Activated CD4-positive, alpha-beta T cell treated with anti-CD3 and anti-CD28 coated beads, Interleukin-2, amount 50 U/mL, for 48 hours (primary cell): ENCODE measurements at regions not wholly inside any gene's neighbourhood (a gene's known extent, or its start where the extent isn't known, plus 50 kb on each side); places are given as distances from the start of the nearest gene placed in this dataset.
"Not testable (repeated sequence)": the region's sequence is repeated elsewhere in the genome, so short reads cannot be mapped to it uniquely, and the experiment has no call there.

Experiments used
- DNase-seq, 2 experiments: peaks; one replicate each; pipeline ENCODE4 v3.0.0-alpha.2; 2020

DNA sequence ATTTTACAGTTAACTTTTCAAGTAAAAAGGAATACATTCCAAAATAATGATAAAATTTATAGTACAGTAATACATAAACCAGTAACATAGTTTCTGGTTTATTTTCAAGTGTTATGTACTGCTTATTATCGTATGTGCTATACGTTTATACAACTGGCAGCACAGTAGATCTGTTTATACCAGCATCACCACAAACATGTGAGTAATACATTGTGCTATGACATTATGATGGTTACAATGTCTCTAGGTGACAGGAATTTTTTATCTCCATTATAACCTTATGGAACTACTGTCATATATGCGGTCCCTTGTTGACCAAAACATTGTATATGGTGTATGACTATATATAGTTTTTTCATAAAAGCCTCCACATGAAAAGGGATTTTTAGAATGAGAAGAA, 256.9 kb downstream of the ANKRD50 start:
- no peak for DNase-seq

DNA sequence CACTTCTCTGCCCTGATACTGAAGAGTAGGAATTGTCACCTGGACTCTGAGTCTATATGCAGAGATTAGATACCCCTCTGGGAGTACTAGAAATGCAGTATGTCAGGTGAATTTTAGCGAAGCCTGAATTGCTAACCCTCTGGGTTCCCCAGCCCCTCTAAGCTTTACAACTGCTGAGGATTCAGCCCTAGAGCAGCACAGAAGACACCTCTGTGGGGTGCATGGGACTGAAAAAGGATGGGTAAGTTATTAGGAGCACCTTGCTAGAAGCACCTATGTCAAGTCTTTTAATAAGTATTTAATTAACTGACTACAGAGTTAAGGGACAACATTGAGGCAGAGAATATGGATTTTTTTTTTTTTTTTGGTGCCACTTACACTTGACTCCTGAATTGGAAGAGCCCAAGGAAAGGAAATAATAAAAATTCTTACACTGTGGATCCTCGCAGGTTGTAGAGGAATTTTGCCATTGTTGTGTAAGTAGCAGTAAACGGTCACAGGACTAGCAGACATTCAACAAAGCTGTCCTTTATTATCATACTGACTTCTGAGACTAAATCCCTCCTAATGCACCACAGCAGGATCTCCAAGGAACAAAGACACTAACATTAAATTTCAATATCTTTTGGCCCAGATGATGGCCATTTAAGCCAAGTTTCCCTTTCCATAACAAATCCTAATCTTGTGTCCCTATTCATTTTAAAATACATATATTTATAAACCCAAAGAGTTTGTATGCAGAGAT, 253.2 kb downstream of the ANKRD50 start:
- DNase-seq, result no peak

DNA sequence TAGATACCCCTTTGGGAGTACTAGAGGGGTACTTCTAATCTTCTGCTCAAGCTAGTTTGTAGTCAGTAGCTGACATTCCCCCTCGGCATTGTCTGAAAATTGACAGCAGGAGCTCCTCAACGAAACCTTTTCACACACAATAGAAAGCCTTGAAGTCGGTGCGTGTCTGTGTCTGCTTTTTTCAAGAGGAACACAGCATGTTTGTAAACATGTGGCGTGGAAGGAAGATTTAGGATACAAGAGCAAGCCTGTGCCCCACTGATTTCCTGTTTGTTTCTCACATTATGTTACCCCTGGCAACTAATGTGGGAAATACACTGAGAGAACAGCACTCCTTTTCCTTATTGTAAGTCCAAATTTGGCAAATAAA, 252.6 kb downstream of the ANKRD50 start:
- no peak for DNase-seq

DNA sequence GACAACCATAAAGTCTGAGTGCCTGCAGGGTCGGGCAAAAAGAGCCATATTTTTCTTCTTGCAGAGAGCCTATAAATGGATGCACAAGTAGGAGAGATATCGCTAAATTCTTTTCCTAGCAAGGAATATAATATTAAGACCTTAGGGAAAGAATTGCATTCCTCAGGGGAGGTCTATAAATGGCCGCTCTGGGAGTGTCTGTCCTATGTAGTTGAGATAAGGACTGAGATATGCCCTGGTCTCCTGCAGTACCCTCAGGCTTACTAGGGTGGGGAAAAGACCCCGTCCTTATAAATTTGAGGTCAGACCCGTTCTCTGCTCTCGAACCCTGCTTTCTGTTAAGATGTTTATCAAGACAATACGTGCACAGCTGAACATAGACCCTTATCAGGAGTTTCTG, 250.9 kb downstream of the ANKRD50 start:
- DNase-seq, result not testable (repeated sequence)

DNA sequence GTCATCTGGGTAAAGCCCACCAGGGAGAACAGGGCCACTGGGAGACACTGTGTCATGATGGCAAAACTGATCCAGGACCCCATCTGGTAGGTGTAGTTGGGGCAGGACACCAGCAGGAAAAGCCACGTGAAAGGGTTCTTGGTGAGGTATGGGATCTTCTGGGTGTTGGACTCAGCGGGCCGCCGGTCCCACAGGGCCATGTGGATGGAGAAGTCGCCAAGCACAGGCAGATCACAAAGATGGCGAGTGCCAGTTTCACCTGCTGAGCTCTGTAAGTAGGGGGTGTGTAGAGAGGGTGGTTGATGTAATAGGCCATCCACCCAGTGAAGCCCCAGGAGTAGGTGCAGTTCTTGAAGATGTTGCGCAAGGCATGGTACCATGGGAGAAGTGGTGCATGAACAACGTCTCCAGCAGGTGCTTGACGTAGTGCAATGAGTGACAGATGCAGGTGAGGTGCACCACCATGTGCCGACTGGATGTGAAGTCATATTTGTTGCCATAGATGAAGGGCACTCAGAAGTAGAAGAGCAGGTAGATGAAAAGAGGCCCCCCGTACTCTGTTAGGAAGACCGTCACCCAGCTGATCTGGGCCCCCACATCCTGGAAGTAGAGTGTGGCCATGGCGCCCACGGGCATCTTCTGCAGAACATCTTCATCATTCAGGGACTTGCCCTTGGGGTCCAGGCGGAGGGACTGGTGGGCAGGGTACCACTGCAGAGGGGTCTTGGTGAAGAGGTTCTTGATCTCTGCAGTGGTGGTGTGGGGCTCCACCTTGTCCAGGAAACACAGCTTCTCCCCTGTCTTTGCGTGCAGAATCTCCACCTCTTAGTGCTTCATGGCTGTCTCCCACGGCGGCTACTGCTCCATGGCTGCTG, 249.3 kb downstream of the ANKRD50 start:
- no peak for DNase-seq

DNA sequence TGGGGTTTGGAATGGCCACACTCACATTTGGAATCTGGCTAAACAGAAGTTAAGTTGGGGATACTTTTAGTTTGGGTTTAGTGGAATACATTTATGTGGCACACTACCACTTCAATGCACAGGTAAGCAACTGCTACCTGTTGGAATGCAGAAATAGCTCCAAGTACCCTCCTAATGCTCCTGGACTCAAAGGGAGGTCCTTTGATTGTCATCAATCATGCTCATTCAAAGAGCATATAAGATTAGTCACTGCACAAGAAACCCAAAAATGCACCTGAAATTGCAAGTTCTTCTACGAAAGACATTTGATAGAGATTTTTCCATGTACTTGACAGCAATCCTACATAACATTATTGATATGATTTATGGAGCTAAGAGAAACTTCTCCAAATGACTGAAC, 247.7 kb downstream of the ANKRD50 start:
- no peak for DNase-seq

DNA sequence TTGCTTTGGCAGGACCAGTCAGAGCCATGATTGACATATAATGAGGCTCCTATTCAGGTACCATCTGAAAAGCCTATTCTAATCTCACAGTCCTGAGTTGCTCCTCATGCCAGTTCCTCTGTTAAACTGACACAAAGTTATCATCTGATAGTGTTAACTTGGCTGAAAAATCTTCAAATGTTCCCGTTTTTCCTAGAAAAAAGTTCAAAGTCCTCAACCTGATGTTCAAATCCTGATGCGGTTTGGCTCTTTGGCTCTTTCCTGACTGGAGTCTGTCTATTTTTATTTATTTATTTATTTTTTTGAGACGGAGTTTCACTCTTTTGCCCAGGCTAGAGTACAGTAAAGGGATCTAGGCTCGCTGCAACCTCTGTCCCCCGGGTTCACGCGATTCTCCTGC, 244.2 kb downstream of the ANKRD50 start:
- no peak for DNase-seq

DNA sequence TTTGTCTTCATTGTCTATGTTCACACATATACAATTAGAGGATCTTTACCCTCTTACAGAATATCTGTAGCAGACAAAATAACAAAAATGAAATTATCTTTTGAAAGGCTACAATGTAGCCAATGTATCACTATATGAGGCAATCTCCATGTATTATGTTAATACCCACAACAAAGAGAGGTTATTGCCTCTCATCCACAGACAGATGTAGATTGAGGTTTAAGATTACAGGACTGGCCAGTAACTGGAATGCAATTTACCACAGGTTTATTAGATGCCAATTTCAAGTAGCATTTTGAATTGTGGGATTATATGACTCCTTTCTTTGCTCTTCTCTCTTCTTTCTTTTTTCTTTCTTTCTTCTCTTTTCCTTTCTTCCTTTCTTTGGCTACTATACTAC, 242.6 kb downstream of the ANKRD50 start:
- DNase-seq, result no peak

DNA sequence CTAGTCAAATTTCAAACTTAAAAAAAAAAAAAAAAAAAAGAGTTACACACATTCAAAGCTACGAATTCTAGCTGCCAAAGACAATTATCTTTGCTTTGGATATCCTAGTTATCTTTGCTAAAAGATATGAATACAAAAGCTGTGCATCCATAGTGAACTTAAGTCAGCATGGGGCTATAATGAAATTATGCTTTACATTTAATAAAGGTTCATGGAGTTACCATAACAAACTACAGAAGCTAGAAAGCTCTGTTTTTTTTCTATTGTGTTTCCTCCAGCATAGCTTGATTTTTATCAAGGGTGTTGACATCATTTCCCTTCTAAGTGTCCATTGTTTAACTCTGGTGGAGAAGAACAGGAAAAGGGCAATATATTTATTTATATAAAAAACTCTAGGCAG, 234.1 kb downstream of the ANKRD50 start:
- DNase-seq, result no peak

DNA sequence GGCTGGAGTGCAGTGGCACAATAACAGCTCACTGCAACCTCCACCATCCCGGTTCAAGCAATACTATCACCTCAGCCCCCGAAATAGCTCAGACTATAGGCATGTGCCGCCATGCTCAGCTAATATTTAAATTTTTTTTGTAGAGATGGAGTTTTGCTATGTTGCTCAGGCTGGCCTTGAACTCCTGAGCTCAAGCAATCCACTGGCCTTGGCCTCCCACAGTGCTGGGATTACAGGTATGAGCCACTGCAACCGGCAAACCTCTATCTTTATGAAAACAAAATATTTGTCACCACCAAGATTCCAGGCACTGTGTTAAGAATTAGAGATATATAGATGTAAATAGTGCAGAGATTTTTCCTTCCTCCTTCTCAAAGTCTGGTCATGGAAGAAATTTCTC, 232.5 kb downstream of the ANKRD50 start:
- DNase-seq, result no peak

DNA sequence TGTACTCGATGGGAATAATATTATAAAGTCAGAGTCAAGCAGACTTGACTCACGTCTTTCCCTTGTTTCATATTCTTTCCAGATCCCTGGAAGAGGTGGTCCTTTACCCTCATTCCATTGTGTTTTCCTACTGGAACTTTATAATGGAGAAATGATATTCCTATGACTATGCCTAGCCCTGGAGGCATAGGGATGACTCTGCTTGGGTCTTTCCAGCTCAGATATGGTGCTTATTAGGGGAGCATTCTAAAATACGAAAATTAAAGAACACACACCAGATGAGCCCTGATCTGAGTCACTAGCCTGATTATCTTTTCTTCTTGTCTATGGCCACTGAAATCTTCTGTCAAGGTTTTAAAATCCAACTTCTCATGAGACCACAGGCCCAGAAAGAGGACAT, 231.4 kb downstream of the ANKRD50 start:
- DNase-seq, result no peak

DNA sequence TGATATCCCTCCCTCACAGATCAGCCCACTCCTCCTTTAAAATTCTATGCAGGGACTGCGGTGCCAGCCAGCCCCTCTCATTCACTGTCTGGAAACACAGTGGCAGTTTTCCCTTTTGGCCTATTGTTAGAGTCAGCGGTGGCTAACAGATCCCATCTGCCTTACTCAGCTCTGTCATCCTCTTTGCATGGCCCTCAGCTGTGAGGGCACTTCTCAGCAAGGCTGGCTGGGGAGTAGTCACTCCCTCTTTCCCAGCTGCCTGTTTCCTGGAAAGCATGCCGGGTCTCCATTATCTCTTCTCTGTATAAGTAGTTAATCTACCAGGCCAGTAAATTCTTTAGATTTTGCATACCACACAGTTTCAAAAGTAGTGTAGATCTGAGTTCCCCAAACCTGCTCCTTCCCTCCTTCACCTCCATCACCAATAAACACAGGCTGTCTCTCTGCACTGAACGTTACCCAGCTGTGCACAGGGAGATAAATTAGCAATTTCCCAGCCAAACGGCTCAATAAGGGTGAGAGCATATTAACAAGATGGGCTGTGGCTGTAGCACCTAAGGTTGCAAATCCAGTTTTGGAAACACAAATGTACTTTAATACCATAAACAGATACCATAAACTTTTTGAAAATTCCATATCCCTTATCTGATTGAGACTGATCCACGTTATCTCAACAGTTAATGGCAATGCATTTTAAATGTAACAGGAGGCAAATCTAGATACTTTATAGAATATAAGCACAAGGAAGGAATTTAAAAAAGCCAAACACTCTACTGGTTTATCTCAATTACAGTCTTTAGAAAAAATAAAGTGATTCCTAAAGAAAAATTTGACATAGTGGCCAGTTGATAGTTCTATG, 229.3 kb downstream of the ANKRD50 start:
- no peak for DNase-seq

DNA sequence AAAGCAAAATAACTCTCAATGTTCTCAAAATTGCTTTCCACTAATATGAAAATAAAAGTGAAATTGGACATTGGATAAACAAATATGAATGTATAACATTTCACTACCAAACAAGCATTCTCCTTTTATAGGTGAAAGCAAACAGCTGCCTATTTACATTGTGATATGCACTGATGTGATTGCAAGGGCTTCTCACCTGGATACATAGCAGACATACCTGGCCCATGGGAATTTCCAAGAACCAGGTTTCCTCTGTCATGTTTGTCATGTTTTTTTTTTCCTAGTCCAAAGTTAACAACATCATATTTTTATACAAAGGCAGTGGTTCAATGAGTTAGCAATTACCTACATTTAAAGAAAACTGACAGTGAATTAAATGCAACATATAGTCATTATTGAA, 228.5 kb downstream of the ANKRD50 start:
- no peak for DNase-seq

DNA sequence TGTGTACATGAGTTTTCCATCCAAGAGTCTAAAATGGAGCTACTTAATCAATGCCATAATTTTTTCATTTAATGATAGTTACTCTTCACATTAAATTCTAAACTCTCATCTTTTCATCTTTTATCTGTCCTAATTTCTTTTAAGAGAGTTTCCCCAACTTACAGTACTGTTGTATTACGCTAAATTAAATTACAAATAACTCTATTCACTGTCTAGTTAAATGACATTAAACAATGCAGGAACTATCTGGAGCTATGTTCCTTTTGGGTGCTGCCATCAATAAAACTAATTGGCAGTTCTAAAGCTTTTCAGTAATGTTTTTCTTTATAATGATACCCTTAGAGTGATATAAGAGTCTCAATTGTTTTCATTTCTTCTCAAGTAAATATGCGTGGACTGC, 227.6 kb downstream of the ANKRD50 start:
- no peak for DNase-seq

DNA sequence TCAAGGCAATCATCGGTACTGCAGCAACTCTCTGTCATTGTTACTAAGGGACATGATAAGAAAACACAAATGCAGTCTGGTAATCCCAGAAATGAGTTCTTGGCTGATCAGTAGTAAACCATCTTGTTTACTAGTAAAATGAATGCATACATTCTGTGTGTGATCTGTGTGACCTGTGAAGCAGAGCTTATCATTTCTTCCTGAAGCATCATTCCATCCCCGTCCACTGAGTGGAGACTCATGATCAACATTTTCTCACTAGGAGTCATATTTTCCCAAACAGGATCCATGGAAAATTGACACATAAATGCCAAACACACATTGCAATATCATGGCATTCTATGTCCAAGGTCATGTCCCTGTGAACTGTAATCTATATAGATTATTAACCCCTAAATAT, 226.1 kb downstream of the ANKRD50 start:
- DNase-seq, result no peak

DNA sequence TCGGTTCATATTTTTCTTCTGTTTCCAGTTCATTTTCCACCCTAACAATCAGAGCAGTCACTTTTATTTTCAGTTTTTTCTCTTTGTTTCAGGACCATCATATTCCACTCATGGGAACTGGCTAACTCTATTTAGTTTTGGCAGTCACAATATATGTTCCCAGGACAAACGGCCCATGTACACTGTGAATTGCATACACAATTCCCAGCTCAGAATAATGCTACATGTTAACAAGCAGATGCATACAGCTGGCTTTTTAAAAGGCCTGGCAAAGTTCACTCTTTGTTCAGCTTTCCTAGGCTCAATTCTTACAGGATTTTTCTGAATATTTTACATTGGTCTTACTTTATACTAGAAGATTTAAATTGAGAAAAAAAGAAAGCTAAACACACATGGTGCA, 224.9 kb downstream of the ANKRD50 start:
- DNase-seq, result no peak

DNA sequence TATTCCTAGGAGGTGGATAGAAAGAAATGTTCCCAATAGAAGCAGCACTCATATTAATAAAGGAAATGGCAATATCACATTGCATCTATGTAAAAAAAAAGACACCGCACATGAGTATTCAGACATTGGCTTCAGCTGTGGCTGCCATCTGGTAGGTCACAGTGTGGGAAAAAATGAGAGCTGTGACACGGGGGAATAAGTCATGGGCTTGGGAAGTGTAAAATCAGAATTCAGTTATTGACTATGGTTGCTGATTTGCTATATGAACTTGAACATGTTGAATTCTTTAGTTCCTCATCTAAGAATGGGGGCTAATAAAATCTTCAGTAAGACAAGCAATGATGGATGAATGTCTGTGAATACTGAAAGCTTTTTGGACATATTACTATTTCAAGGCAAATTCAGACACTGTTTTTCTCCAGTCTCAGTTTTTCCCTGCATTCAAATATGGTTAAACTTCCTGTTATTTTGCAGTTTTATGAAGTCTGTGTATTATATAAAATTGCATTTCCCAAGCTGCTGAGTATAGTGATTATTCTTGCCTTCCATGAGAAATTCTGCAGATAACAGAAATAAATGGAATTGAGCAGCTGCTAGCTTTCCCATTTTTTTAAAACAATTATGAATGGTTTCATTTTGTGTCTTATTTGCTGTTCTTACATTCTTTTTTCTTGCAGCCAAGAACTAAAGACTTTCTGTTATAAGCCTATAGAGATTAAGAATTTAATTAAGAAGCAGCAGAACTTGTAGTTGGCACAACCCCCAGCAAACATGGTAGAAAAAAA, 221.0 kb downstream of the ANKRD50 start:
- no peak for DNase-seq

DNA sequence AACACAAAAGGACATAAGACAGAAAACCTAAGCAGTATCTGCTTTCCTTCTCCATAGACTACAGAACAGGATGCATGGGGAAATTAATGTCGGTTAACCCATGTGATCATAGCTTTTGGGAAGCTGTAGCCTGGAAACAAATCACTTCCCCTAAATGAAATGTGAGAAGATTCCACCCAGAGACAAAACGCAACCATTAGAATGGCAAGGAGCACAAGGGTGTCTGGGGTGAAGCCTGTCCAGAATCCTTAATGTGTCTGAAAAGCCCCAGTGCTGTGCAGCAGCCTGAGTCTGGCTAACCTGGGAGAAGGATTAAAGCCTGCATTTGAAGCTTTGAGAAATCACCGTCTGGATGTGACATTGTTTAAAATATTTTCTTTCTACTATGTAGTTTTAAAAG, 213.3 kb downstream of the ANKRD50 start:
- no peak for DNase-seq

DNA sequence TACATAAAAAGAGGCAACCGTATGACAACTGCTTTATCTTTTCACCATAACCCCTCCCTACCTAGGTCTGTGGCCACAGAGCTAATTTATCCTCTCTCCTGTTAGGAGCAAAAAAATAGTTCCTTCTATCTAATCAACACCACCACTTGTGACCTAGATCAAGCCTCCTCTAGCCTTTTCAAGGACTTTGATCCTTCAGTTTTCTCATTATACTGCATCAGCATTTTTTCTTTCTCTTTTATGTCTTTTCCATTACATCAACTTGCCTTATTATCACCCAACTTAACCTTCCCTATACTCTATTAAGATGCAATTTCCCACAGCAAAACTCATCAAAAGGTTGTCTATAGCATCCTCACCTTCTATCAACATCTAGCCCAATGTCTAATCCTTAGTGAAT, 211.0 kb downstream of the ANKRD50 start:
- DNase-seq, result no peak

DNA sequence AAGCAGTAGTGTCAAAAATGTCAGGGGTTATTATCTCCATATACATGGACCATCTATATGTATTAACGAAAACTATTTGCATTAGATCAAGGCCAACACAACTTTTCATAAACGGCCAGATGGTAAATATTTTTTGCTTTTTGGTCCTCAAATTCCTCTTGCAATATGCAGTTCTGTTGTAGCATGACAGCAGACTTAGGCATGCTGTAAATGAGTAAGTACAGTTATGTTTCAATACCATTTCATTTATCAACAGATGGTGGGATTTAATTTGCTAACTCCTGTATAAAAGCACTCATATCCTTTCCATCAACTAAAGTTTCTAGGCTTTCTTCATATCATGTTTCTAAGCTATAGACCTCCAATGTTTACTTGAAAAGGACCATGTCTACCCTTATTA, 208.1 kb downstream of the ANKRD50 start:
- DNase-seq, result no peak

DNA sequence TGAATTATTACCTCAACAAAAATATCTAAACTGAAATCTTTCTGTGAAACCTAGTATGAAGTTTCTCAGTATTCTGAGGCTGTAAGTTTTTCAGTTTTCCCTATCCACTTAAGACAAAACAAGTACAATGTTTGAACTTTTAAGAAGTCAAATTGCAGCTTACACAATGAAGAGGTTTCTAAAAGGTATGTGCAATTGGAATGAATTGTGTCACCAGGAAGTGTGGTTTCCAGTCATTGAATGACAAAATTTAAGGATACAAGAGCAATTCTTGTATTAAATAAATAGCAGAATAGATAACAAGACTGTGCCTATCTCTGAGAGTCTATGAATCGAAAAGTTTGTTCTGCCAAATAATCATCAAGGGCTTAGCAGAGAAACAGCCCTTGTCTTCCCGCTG, 207.3 kb downstream of the ANKRD50 start:
- DNase-seq, result no peak

DNA sequence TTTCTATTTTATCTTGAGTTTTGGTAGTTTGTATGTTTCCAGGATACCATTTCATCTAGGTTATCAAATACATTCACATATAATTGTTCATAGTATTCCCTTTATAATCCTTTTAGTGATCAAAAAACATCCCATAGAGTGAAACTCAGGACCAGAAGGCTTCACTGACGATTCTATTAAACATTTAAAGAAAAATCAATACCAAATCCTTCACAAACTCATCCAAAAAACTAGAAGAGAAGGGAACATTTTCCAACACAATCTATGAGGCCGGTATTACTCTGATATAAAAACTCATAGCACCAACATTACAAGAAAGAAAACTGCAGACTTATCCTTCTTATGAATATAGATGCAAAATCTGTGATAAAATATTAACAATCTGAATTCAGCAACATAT, 203.4 kb downstream of the ANKRD50 start:
- DNase-seq, result no peak

DNA sequence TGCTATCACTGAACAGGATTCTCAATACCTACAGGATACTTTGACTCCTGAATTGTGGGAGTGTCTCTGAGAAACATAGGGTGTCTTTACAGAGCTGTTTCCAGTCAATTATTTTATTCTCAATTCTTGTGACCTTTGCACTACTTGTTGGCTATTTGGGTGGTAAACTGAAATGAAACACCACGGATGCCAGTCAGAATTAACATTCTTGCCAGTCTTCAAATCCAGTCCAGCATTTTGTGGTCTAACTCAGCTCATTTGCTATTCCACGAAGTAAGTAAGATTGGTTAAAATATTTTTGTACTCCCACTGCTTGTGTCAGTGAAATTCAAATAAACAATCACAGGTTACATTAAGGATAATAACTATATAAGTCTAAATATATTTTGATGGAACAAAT, 197.9 kb downstream of the ANKRD50 start:
- no peak for DNase-seq
